SK-N-SH treated with all-trans-retinoic acid at 6 μM for 48 hours (cell line): ENCODE measurements at regions not wholly inside any gene's neighbourhood (a gene's known extent, or its start where the extent isn't known, plus 50 kb on each side); places are given as distances from the start of the nearest gene placed in this dataset.

Experiments
- ARNTL ChIP-seq: fragments of 450-650 bp; formaldehyde crosslinking; IDR thresholded peaks from 2 replicates; pipeline ENCODE4 v1.5.0; 2020; ENCODE audit warnings: low read depth, mild to moderate bottlenecking, moderate library complexity, borderline replicate concordance
- CSDC2 ChIP-seq: fragments of 250-450 bp; sonication (Bioruptor Pico); IDR thresholded peaks from 2 replicates; pipeline ENCODE4 v1.5.0; 2020; ENCODE audit warnings: mild to moderate bottlenecking, moderate library complexity
- GLIS3 ChIP-seq: fragments of 250-450 bp; sonication (Bioruptor Pico); IDR thresholded peaks from 2 replicates; pipeline ENCODE4 v1.5.0; 2020; ENCODE audit warnings: mild to moderate bottlenecking, moderate library complexity
- RARB ChIP-seq: fragments of 250-450 bp; sonication (Bioruptor Pico); IDR thresholded peaks from 2 replicates; pipeline ENCODE4 v1.8.0; 2021; ENCODE audit warnings: mild to moderate bottlenecking, moderate library complexity
- SNAI2 ChIP-seq: fragments of 250-450 bp; sonication (Bioruptor Pico); IDR thresholded peaks from 2 replicates; pipeline ENCODE4 v1.5.0; 2020; ENCODE audit warnings: mild to moderate bottlenecking, moderate library complexity
- TCF4 ChIP-seq: fragments of 250-450 bp; sonication (Bioruptor Pico); IDR thresholded peaks from 2 replicates; pipeline ENCODE4 v1.8.0; 2021; ENCODE audit warnings: mild to moderate bottlenecking, moderate library complexity, borderline replicate concordance
- ZFP3 ChIP-seq: fragments of 250-450 bp; sonication (Bioruptor Pico); IDR thresholded peaks from 2 replicates; pipeline ENCODE4 v1.5.0; 2020; ENCODE audit warnings: mild to moderate bottlenecking, moderate library complexity
- ZFP30 ChIP-seq: fragments of 450-650 bp; formaldehyde crosslinking; IDR thresholded peaks from 2 replicates; pipeline ENCODE4 v1.5.0; 2022; ENCODE audit warnings: mild to moderate bottlenecking, moderate library complexity
- ZNF70 ChIP-seq: fragments of 450-650 bp; formaldehyde crosslinking; IDR thresholded peaks from 2 replicates; pipeline ENCODE4 v1.5.0; 2020; ENCODE audit warnings: mild to moderate bottlenecking, moderate library complexity
- TF ChIP-seq, protein P1 (sequence below): fragments of 250-450 bp; sonication (Bioruptor Pico); IDR thresholded peaks from 2 replicates; pipeline ENCODE4 v1.5.0; 2020; ENCODE audit warnings: mild to moderate bottlenecking, moderate library complexity
- TF ChIP-seq, protein P2 (sequence below): fragments of 250-450 bp; sonication (Bioruptor Pico); IDR thresholded peaks from 2 replicates; pipeline ENCODE4 v1.5.1; 2020; ENCODE audit warnings: low read depth, mild to moderate bottlenecking, moderate library complexity
- TF ChIP-seq, protein P3 (sequence below): fragments of 250-450 bp; sonication (Bioruptor Pico); IDR thresholded peaks from 2 replicates; pipeline ENCODE4 v1.8.0; 2020; ENCODE audit warnings: mild to moderate bottlenecking, moderate library complexity, borderline replicate concordance
- TF ChIP-seq, protein P4 (sequence below): fragments of 250-450 bp; sonication (Bioruptor Pico); IDR thresholded peaks from 2 replicates; pipeline ENCODE4 v1.8.0; 2021; ENCODE audit warnings: low read depth, mild to moderate bottlenecking, moderate library complexity, borderline replicate concordance

DNA sequence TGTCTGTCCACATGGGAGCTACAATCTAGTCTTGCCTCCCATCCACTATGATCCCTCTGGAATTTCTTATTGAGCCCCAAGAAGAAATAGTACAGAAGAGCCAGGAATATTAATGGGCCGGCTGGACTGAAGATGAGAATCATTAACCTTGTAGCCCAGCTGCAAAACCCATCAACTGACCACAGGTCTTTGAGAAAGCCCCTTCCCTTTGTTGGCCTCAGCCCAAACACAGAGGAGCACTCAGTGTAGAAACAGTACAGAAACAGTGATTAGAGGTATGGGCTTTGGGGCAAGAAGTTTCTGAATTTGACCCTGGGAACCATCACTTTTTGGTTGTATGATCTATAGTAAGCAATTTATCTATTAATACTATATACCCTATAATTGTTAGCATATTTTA lies 76.8 kb upstream of the RAB40AL start:
- TF ChIP-seq CSDC2 (no peak), TCF4 (CRISPR knock-in tag) (no peak), ZFP3 (CRISPR knock-in tag) (no peak), SNAI2 (CRISPR knock-in tag) (no peak), ZFP30 (no peak), RARB (CRISPR knock-in tag) (no peak), ZNF70 (CRISPR knock-in tag) (no peak), GLIS3 (no peak), ARNTL (CRISPR knock-in tag) (no peak)
- TF ChIP-seq, protein P1, sequence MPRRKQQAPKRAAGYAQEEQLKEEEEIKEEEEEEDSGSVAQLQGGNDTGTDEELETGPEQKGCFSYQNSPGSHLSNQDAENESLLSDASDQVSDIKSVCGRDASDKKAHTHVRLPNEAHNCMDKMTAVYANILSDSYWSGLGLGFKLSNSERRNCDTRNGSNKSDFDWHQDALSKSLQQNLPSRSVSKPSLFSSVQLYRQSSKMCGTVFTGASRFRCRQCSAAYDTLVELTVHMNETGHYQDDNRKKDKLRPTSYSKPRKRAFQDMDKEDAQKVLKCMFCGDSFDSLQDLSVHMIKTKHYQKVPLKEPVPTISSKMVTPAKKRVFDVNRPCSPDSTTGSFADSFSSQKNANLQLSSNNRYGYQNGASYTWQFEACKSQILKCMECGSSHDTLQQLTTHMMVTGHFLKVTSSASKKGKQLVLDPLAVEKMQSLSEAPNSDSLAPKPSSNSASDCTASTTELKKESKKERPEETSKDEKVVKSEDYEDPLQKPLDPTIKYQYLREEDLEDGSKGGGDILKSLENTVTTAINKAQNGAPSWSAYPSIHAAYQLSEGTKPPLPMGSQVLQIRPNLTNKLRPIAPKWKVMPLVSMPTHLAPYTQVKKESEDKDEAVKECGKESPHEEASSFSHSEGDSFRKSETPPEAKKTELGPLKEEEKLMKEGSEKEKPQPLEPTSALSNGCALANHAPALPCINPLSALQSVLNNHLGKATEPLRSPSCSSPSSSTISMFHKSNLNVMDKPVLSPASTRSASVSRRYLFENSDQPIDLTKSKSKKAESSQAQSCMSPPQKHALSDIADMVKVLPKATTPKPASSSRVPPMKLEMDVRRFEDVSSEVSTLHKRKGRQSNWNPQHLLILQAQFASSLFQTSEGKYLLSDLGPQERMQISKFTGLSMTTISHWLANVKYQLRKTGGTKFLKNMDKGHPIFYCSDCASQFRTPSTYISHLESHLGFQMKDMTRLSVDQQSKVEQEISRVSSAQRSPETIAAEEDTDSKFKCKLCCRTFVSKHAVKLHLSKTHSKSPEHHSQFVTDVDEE (CRISPR knock-in tag) = no peak
- TF ChIP-seq, protein P2, sequence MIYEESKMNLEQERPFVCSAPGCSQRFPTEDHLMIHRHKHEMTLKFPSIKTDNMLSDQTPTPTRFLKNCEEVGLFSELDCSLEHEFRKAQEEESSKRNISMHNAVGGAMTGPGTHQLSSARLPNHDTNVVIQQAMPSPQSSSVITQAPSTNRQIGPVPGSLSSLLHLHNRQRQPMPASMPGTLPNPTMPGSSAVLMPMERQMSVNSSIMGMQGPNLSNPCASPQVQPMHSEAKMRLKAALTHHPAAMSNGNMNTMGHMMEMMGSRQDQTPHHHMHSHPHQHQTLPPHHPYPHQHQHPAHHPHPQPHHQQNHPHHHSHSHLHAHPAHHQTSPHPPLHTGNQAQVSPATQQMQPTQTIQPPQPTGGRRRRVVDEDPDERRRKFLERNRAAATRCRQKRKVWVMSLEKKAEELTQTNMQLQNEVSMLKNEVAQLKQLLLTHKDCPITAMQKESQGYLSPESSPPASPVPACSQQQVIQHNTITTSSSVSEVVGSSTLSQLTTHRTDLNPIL (CRISPR knock-in tag) = no peak
- TF ChIP-seq, protein P3, sequence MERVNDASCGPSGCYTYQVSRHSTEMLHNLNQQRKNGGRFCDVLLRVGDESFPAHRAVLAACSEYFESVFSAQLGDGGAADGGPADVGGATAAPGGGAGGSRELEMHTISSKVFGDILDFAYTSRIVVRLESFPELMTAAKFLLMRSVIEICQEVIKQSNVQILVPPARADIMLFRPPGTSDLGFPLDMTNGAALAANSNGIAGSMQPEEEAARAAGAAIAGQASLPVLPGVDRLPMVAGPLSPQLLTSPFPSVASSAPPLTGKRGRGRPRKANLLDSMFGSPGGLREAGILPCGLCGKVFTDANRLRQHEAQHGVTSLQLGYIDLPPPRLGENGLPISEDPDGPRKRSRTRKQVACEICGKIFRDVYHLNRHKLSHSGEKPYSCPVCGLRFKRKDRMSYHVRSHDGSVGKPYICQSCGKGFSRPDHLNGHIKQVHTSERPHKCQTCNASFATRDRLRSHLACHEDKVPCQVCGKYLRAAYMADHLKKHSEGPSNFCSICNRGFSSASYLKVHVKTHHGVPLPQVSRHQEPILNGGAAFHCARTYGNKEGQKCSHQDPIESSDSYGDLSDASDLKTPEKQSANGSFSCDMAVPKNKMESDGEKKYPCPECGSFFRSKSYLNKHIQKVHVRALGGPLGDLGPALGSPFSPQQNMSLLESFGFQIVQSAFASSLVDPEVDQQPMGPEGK (CRISPR knock-in tag) = no peak
- TF ChIP-seq, protein P4, sequence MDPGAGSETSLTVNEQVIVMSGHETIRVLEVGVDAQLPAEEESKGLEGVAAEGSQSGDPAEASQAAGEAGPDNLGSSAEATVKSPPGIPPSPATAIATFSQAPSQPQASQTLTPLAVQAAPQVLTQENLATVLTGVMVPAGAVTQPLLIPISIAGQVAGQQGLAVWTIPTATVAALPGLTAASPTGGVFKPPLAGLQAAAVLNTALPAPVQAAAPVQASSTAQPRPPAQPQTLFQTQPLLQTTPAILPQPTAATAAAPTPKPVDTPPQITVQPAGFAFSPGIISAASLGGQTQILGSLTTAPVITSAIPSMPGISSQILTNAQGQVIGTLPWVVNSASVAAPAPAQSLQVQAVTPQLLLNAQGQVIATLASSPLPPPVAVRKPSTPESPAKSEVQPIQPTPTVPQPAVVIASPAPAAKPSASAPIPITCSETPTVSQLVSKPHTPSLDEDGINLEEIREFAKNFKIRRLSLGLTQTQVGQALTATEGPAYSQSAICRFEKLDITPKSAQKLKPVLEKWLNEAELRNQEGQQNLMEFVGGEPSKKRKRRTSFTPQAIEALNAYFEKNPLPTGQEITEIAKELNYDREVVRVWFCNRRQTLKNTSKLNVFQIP (CRISPR knock-in tag) = no peak
